Pancreas (tissue), 10 donors: ENCODE measurements at regions not wholly inside any gene's neighbourhood (a gene's known extent, or its start where the extent isn't known, plus 50 kb on each side); places are given as distances from the start of the nearest gene placed in this dataset.
"Not testable (repeated sequence)": the region's sequence is repeated elsewhere in the genome, so short reads cannot be mapped to it uniquely, and the experiment has no call there.

ENCODE experiments used
- ATAC-seq, 4 donors: fragments of 200-7000 bp; cut with Tn5 transposase; one replicate each; pipeline versions ENCODE4 v1.8.0 to v1.9.1; 2020; ENCODE audit warnings: mild to moderate bottlenecking in 4 of 4, moderate library complexity in 4 of 4
- DNase-seq, 6 donors: peaks; one replicate each; pipeline ENCODE4 v3.0.0-alpha.2; 2020
- FAIRE-seq: peaks from 2 replicates; lab custom pipeline; 2012; peaks lifted over from hg19 to GRCh38; lab: Jason Lieb, UNC
- H3K27ac ChIP-seq, 4 donors: fragments of 200-600 bp; sonication (generic); 1 replicate in 3 of 4; 2 replicates in 1 of 4; pipeline versions ENCODE4 v1.5.0 to v1.8.0; 2020
- H3K27me3 ChIP-seq, 4 donors: fragments of 200-600 bp; one replicate each; pipeline ENCODE4 v1.8.0; 2021
- H3K36me3 ChIP-seq, 3 donors: fragments of 200-600 bp; sonication (generic) in 1 of 3; one replicate each; pipeline versions ENCODE4 v1.5.0 to v1.8.0; 2020 to 2021
- H3K4me1 ChIP-seq, 3 donors: fragments of 200-600 bp; one replicate each; pipeline ENCODE4 v1.8.0; 2021
- H3K4me3 ChIP-seq, 4 donors: fragments of 200-600 bp; sonication (generic) in 2 of 4; one replicate each; pipeline versions ENCODE4 v1.5.0 to v1.8.0; 2020 to 2021
- H3K9me3 ChIP-seq, 4 donors: fragments of 200-600 bp; one replicate each; pipeline ENCODE4 v1.8.0; 2021
- WGBS, 2 donors: extraction: QIAGEN DNeasy Blood & Tissue Kit; methylation state at CpG; one replicate each; pipeline ENCODE4 v1.1.7; 2013; 5-methylcytosine and 5-hydroxymethylcytosine counted together
- intact Hi-C, 3 donors: fragments of 100-400 bp; cut with DNase I; formaldehyde crosslinking; loops; one replicate each; pipeline versions ENCODE4 v1.11.1 to v1.14.2; 2022
- TF ChIP-seq, protein P1 (sequence below), 4 donors: fragments of 200-600 bp; sonication (generic) in 3 of 4; IDR thresholded peaks; one replicate each; pipeline versions ENCODE4 v1.5.0 to v1.8.0; 2021; ENCODE audit warnings: antibody characterized with exemption in 4 of 4
- donor health status: healthy with polysubstance abuse.
- donor health status: DM: no; HTN: no; CAD: no; lungs with moderate emphysema.
- donor health status: DM: no; HTN: no; CAD: no.
- donor health status: control.
- donor health status: control.
- donor health status: Bipolar disorder and iron deficiency.
- donor health status: DM: yes; HTN: yes; CAD: no.
- donor health status: DM: no; HTN: no; CAD: no.
- donor health status: DM: no; HTN: no; CAD: no.
- donor health status: DM: yes; HTN: yes; CAD: no.

DNA sequence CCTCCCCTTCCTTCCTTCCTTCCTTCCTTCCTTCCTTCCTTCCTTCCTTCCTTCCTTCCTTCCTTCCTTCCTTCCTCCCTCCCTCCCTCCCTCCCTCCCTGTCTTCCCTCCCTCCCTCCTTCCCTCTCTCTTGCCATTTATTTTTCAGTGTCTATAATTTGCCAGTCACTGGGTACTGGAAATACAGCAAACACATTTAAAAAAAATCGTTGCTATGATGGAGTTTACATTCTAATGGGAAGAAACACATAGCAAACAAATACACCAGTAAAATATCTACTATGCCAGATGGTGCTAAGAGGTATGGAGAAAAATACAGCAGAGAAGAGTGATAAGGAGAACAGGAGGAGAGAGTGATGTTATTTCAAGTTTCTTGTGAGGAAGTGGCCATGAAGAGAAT is 309.5 kb downstream of the CTH start:
- no peaks in the 10 kb centered on the region for H3K9me3 ChIP-seq

DNA sequence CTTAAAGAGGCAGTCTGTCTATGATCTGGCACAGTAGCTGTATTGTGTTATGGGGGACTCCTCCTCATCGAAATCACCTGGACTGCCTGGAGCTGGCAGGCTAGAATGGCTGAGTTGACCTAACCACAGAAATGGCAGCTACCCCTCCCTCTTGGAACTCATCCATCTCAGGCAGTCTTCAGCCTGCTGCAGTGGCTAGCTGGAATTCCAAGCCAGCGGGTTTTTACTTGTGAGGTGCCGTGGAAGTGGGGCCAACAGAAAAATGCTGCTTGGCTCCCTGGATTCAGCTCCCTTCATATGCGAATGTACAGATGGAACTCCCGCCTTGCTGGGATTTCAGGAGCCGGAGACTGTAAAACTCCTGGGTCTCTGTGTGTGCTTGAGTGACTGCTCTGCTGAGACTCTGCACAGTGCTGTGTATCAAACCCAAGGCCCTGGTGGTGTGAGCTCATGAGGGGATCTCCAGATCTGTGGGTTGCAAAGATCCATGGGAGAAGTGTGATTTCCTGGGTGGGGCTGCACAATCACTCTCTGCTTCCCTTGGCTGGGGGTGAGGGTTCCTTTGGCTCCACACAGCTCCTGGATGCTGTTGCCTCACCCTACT is 316.9 kb downstream of the CTH start:
- FAIRE-seq (no peak), ATAC-seq (no peak), DNase-seq (no peak)
- H3K9me3 ChIP-seq, result no peaks in the 10 kb centered on the region
- H3K36me3 ChIP-seq, result no peaks in the 10 kb centered on the region
- no peaks in the 10 kb centered on the region for H3K4me1 ChIP-seq
- no peak overlapping the region for H3K27ac ChIP-seq
- intact Hi-C loops, result no loop called here
- 77 to 79% methylated on average over 6 of the region's 6 CpGs for WGBS, 2 donors
- H3K4me3 ChIP-seq, result no peak overlapping the region
- TF ChIP-seq, protein P1, sequence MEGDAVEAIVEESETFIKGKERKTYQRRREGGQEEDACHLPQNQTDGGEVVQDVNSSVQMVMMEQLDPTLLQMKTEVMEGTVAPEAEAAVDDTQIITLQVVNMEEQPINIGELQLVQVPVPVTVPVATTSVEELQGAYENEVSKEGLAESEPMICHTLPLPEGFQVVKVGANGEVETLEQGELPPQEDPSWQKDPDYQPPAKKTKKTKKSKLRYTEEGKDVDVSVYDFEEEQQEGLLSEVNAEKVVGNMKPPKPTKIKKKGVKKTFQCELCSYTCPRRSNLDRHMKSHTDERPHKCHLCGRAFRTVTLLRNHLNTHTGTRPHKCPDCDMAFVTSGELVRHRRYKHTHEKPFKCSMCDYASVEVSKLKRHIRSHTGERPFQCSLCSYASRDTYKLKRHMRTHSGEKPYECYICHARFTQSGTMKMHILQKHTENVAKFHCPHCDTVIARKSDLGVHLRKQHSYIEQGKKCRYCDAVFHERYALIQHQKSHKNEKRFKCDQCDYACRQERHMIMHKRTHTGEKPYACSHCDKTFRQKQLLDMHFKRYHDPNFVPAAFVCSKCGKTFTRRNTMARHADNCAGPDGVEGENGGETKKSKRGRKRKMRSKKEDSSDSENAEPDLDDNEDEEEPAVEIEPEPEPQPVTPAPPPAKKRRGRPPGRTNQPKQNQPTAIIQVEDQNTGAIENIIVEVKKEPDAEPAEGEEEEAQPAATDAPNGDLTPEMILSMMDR (IDR thresholded peaks at IDR 0.05), result no peak
- H3K27me3 ChIP-seq, result no peaks in the 10 kb centered on the region

More for the DNA sequence above, 309.5 kb downstream of the CTH start:
- FAIRE-seq (no peak), ATAC-seq (no peak), DNase-seq (no peak)
- no peak overlapping the region for H3K4me3 ChIP-seq
- H3K27me3 ChIP-seq, result no peaks in the 10 kb centered on the region
- no peak overlapping the region for H3K27ac ChIP-seq
- TF ChIP-seq, protein P1 (IDR thresholded peaks at IDR 0.05), result no peak
- intact Hi-C loops, result no loop called here
- no peaks in the 10 kb centered on the region for H3K36me3 ChIP-seq
- 33 to 43% methylated on average over 1 of the region's 1 CpG for WGBS, 2 donors
- H3K4me1 ChIP-seq, result peaks cover 0 to 5% (median 0%) of the 10 kb centered on the region in 3 donors

DNA sequence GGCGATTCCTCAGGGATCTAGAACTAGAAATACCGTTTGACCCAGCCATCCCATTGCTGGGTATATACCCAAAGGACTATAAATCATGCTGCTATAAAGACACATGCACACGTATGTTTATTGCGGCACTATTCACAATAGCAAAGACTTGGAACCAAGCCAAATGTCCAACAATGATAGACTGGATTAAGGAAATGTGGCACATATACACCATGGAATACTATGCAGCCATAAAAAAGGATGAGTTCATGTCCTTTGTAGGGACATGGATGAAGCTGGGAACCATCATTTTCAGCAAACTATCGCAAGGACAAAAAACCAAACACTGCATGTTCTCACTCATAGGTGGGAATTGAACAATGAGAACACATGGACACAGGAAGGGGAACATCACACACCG is 311.1 kb downstream of the PTGER3 start:
- H3K9me3 ChIP-seq, ATAC-seq, H3K4me3 ChIP-seq, H3K4me1 ChIP-seq, DNase-seq, intact Hi-C loops, FAIRE-seq, H3K36me3 ChIP-seq, H3K27ac ChIP-seq, H3K27me3 ChIP-seq: not testable (repeated sequence)
- WGBS, 2 donors, result 63 to 75% methylated on average over 3 to 4 of the region's 6 CpGs

DNA sequence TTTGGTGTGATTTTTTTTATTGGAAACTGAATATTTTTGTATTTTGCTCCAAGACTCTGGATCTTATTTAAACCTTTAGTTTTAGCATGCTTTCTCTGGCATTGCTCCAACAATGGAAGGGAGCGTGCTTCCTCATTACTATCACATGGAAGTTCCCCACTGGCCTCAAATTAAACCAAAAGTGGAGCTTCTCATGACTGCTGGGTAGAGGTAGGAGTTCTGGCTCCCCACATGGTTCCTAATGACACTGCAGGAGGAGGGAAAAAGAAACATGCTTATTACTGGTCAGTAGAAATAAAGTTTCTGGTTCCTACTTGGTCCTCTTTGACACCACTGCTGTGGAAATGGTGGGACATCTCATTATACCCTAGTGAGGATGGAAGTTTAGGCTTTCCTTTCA is 310.5 kb downstream of the PTGER3 start:
- FAIRE-seq, result no peak
- Histone ChIP-seq H3K4me3 (no peak overlapping the region), H3K27me3 (no peaks in the 10 kb centered on the region), H3K27ac (no peak overlapping the region), H3K9me3 (no peaks in the 10 kb centered on the region), H3K4me1 (no peaks in the 10 kb centered on the region), H3K36me3 (no peaks in the 10 kb centered on the region)
- 66 to 83% methylated on average over 1 of the region's 1 CpG for WGBS, 2 donors
- TF ChIP-seq, protein P1 (IDR thresholded peaks at IDR 0.05), result no peak
- ATAC-seq, result no peak
- no peak for DNase-seq
- intact Hi-C loops, result no loop called here

DNA sequence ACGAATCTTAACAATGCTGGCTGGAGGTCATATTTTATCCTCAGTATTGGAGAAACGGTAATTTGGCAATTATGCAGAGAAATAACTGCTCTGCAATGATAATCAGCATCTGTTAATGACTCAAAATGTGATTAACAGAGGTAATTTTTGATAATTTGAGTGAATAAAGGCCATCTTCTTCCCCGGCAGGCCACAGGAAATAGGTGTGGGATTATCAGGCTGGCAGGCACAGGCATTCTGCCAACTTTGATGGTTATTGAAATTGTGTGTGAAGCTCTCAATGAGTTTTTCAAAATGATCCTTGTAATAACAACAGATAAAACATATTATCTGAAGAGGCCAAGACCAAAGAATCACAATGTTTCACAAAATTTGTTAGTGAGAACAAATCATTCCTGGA is 309.0 kb downstream of the PTGER3 start:
- Histone ChIP-seq H3K36me3 (no peaks in the 10 kb centered on the region), H3K27me3 (no peaks in the 10 kb centered on the region), H3K4me1 (no peaks in the 10 kb centered on the region), H3K9me3 (no peaks in the 10 kb centered on the region), H3K4me3 (no peak overlapping the region), H3K27ac (no peak overlapping the region)
- DNase-seq (no peak), FAIRE-seq (no peak), ATAC-seq (no peak)
- intact Hi-C loops, result no loop called here
- TF ChIP-seq, protein P1 (IDR thresholded peaks at IDR 0.05), result no peak
- WGBS, 2 donors, result 34 to 35% methylated on average over 3 of the region's 3 CpGs
